ENCODE measurements at regions not wholly inside any gene's neighbourhood (a gene's known extent, or its start where the extent isn't known, plus 50 kb on each side); places are given as distances from the start of the nearest gene placed in this dataset.

DNA sequence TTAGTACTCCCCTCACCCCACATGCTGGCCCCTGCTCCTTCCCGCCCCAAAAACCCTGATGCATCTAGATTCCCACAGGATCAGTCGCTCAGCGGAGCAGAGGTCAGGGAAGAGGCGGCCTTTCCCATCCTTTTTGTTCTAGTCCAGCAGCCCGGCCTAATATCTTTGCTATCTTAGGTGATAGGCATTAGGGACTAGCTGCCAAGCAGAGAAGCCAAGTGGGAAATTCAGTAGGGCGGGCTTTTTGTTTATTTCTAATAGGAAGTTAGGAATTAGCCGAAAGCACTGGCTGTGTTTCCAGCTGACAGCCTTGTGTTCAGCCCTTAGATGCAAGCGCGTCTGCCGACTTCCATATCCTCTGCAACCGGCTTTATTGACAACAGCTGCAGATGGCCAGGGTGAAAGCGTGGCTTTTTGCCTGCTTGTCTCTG, 59.0 kb upstream of the BCAR3 start:
- no peak overlapping the region for H3K4me3 ChIP-seq (ENCODE audit: low read depth, low read length)
- DNase-seq (ENCODE audit: low read depth) = no peak
- TF ChIP-seq, protein P1, sequence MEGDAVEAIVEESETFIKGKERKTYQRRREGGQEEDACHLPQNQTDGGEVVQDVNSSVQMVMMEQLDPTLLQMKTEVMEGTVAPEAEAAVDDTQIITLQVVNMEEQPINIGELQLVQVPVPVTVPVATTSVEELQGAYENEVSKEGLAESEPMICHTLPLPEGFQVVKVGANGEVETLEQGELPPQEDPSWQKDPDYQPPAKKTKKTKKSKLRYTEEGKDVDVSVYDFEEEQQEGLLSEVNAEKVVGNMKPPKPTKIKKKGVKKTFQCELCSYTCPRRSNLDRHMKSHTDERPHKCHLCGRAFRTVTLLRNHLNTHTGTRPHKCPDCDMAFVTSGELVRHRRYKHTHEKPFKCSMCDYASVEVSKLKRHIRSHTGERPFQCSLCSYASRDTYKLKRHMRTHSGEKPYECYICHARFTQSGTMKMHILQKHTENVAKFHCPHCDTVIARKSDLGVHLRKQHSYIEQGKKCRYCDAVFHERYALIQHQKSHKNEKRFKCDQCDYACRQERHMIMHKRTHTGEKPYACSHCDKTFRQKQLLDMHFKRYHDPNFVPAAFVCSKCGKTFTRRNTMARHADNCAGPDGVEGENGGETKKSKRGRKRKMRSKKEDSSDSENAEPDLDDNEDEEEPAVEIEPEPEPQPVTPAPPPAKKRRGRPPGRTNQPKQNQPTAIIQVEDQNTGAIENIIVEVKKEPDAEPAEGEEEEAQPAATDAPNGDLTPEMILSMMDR (IDR thresholded peaks at IDR 0.05; ENCODE audit: low read depth, low read length) = no peak
- TF ChIP-seq POLR2A (IDR thresholded peaks at IDR 0.05; ENCODE audit: extremely low read depth, insufficient read length) = no peak
- no peak for TF ChIP-seq MYC (IDR thresholded peaks at IDR 0.05; ENCODE audit: low read depth, low read length)
- TF ChIP-seq, protein P2, sequence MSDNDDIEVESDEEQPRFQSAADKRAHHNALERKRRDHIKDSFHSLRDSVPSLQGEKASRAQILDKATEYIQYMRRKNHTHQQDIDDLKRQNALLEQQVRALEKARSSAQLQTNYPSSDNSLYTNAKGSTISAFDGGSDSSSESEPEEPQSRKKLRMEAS (IDR thresholded peaks at IDR 0.05; ENCODE audit: low read depth, low read length) = no peak

DNA sequence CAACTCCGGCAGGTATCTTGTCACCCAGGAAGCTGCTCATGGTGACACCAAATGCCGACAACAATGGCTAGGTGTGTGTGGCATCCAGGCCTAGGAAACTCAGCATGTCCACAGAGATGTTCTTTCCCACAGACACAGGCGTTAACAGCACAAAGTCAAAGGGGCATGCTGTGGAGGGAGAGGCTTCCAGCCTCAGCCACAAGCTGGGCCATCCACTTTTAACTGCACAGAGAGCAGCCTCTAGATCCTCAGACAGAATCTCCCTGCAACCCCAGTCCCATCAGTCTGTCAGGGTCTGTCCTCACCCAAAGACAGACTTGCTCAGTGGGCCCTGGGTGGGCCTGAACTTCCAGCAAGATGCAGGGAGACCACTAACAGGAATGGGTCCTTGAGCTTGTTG, 58.5 kb upstream of the BCAR3 start:
- H3K4me3 ChIP-seq (ENCODE audit: low read depth, low read length) = no peak overlapping the region
- DNase-seq (ENCODE audit: low read depth) = no peak
- TF ChIP-seq MYC (IDR thresholded peaks at IDR 0.05; ENCODE audit: low read depth, low read length) = no peak
- TF ChIP-seq, protein P2 (IDR thresholded peaks at IDR 0.05; ENCODE audit: low read depth, low read length) = no peak
- TF ChIP-seq POLR2A (IDR thresholded peaks at IDR 0.05; ENCODE audit: extremely low read depth, insufficient read length) = no peak
- TF ChIP-seq, protein P1 (IDR thresholded peaks at IDR 0.05; ENCODE audit: low read depth, low read length) = no peak

DNA sequence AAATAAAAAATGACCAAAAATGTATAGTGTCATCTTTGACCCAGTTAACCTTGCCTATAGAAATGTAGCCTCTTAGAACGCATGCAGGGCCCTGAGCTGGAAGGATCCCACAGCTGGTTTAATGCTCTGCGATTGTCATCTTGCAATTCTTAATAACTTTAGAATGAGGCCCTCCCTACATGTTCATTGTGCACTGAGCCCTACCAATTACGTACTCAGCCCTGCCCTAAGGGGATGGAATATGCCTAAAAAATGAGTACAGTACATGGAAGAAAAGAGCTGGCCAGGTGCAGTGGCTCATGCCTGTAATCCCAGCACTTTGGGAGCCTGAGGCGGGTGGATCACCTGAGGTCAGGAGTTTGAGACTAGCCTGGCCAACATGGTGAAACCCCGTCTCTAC, 57.8 kb upstream of the BCAR3 start:
- no peak for TF ChIP-seq MYC (IDR thresholded peaks at IDR 0.05; ENCODE audit: low read depth, low read length)
- TF ChIP-seq, protein P1 (IDR thresholded peaks at IDR 0.05; ENCODE audit: low read depth, low read length) = no peak
- TF ChIP-seq, protein P2 (IDR thresholded peaks at IDR 0.05; ENCODE audit: low read depth, low read length) = no peak
- TF ChIP-seq POLR2A (IDR thresholded peaks at IDR 0.05; ENCODE audit: extremely low read depth, insufficient read length) = no peak
- DNase-seq (ENCODE audit: low read depth) = no peak
- no peak overlapping the region for H3K4me3 ChIP-seq (ENCODE audit: low read depth, low read length)

DNA sequence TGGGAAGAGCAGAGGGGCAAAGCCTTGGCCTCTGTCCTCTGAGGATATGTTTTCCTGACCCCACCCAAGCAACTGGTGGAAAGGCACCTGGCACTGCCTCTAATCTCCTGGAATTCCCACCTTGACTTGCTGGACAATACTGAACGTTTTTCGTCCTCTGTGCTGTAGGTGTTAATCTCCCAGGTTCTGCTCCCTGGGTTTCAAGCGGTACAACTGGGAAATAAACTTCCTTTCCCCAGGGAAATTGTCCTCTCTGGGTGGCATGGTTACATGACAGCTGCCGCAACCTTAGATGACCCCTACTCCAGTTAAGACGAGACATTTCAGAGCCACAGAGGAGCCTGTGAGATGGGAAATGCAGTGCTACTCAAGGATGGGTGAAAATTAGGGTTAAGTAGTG, 57.3 kb upstream of the BCAR3 start:
- no peak for DNase-seq (ENCODE audit: low read depth)
- no peak for TF ChIP-seq MYC (IDR thresholded peaks at IDR 0.05; ENCODE audit: low read depth, low read length)
- TF ChIP-seq, protein P2 (IDR thresholded peaks at IDR 0.05; ENCODE audit: low read depth, low read length) = no peak
- no peak overlapping the region for H3K4me3 ChIP-seq (ENCODE audit: low read depth, low read length)

DNA sequence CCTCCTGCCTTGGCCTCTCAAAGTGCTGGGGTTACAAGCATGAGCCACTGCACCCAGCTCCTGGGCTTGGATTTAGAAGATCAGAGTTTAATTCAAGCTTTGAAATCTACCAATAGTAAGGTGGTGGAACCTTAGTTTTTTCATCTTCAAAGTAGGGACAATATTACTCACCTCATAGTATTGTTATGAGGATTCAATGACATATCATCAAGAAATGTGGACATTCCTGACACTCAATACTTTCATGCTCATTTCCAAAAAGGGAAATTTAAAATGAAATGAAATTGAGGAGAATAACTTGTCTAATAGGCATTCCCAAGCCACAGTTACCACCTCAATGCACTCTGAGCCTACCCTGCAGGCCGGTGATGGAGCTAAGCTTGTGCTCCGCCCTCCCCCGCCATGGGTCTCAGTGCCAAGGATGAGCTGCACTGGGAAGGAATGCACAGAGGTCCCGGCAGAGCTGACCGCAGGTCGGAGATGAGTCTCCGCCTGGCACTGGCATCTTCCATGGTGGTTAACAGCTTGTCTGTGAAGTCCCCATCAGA, 56.5 kb upstream of the BCAR3 start:
- TF ChIP-seq POLR2A (IDR thresholded peaks at IDR 0.05; ENCODE audit: extremely low read depth, insufficient read length) (no peak), MYC (IDR thresholded peaks at IDR 0.05; ENCODE audit: low read depth, low read length) (no peak)
- TF ChIP-seq, protein P2 (IDR thresholded peaks at IDR 0.05; ENCODE audit: low read depth, low read length) = no peak
- TF ChIP-seq, protein P1 (IDR thresholded peaks at IDR 0.05; ENCODE audit: low read depth, low read length) = no peak
- DNase-seq (ENCODE audit: low read depth) = no peak
- H3K4me3 ChIP-seq (ENCODE audit: low read depth, low read length) = no peak overlapping the region

DNA sequence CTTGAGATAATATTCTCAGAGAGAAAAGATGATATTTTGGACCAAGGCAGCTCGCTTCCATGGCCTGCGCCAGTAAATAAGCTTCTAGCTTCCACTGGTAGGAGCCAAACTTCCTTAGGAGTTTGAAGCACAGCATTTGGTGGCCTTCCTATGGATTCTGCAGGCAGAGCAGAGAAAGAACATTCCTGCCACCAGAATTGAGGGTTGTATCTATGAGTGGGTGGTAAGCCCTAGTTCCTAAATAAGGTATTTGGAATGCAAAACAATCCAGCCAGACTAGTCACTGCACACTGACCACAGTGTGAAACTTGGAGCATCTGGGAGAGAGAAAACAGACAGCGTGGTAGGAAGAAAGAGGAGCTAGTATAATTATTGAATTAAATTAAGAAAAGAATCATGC, 54.1 kb upstream of the BCAR3 start:
- TF ChIP-seq, protein P1 (IDR thresholded peaks at IDR 0.05; ENCODE audit: low read depth, low read length) = no peak
- TF ChIP-seq, protein P2 (IDR thresholded peaks at IDR 0.05; ENCODE audit: low read depth, low read length) = no peak
- no peak for TF ChIP-seq MYC (IDR thresholded peaks at IDR 0.05; ENCODE audit: low read depth, low read length)
- DNase-seq (ENCODE audit: low read depth) = no peak
- no peak overlapping the region for H3K4me3 ChIP-seq (ENCODE audit: low read depth, low read length)
